K562 (cell line): ENCODE measurements at regions not wholly inside any gene's neighbourhood (a gene's known extent, or its start where the extent isn't known, plus 50 kb on each side); places are given as distances from the start of the nearest gene placed in this dataset.

Source experiments
- CREB1 ChIP-seq, 2 experiments: sonication (generic) in 1 of 2; formaldehyde crosslinking in 1 of 2; IDR thresholded peaks; 2 replicates each; pipeline versions ENCODE4 v1.6.1 to v1.8.0; 2012 to 2022; ENCODE audit warnings: inconsistent platforms in 1 of 2, mild to moderate bottlenecking in 1 of 2, missing genetic modification reagents in 1 of 2, moderate library complexity in 1 of 2
- CTCF ChIP-seq, 3 experiments: IDR thresholded peaks in 2 of 3; conservative IDR thresholded peaks in 1 of 3; 2 replicates each; pipeline ENCODE4 v1.5.1; 2011 to 2012; ENCODE audit warnings: low read length in 3 of 3, mild to moderate bottlenecking in 3 of 3, control low read depth in 2 of 3, improper control_type of control experiment in 1 of 3, inconsistent platforms in 1 of 3, low read depth in 1 of 3, mixed read lengths in 1 of 3, moderate library complexity in 1 of 3; ENCODE audit not compliant: insufficient read depth in 2 of 3
- EP300 ChIP-seq: IDR thresholded peaks from 2 replicates; pipeline ENCODE4 v1.6.1; 2012; ENCODE audit warnings: low read length, improper control_type of control experiment
- EZH2 ChIP-seq: IDR thresholded peaks from 2 replicates; pipeline ENCODE4 v1.6.1; 2012; ENCODE audit warnings: low read depth, mild to moderate bottlenecking, inconsistent platforms, low read length, borderline replicate concordance
- HDAC6 ChIP-seq: IDR thresholded peaks from 2 replicates; pipeline ENCODE4 v1.6.1; 2012; ENCODE audit warnings: low read depth, mild to moderate bottlenecking, control low read depth, inconsistent platforms, low read length, moderate library complexity
- MEIS2 ChIP-seq: fragments of 450-650 bp; IDR thresholded peaks from 2 replicates; pipeline ENCODE4 v1.6.1; 2014; ENCODE audit warnings: mild to moderate bottlenecking; ENCODE audit not compliant: partially characterized antibody
- PHF8 ChIP-seq: fragments of 200-600 bp; sonication (generic); IDR thresholded peaks from 2 replicates; pipeline ENCODE4 v1.6.1; 2012; ENCODE audit warnings: mixed run types, mild to moderate bottlenecking, inconsistent platforms, low read length, moderate library complexity, borderline replicate concordance
- ZNF431 ChIP-seq: sonication (generic); formaldehyde crosslinking; IDR thresholded peaks from 2 replicates; pipeline ENCODE4 v1.8.0; 2022; ENCODE audit warnings: mild to moderate bottlenecking, missing genetic modification reagents

DNA sequence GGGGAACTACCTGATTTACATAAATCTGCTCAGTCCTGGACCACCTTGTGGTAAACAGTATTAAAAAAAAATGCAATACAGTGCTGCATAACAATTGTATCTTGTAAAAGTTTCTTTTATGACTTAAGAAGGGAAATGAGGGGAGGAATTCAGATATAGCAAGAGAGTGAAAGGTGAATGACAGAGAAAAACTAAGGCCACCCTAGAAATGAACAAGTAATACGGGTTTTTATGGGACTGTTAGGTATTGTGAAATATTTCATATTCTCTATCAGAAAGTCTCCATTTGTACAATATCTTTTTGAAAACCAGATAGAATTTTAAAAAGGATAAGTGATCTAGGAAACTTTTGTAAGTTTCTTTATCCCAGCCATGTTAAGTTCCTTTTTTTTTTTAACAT is 69.7 kb upstream of the NOCT start:
- TF ChIP-seq EZH2 (no peak), PHF8 (no peak), CTCF (IDR thresholded peaks at IDR 0.05 in 2 of 3, conservative IDR thresholded peaks at IDR 0.05 in 1 of 3; ENCODE audit: insufficient read depth in 2 of 3, low read depth in 1 of 3, low read length in 3 of 3) (no peak), EP300 (no peak), HDAC6 (no peak), MEIS2 (no peak), ZNF431 (CRISPR knock-in tag) (no peak), CREB1 (IDR thresholded peaks at IDR 0.05) (no peak), CREB1 (CRISPR knock-in tag; IDR thresholded peaks at IDR 0.05) (no peak)
